ENCODE measurements at regions not wholly inside any gene's neighbourhood (a gene's known extent, or its start where the extent isn't known, plus 50 kb on each side); places are given as distances from the start of the nearest gene placed in this dataset.

DNA sequence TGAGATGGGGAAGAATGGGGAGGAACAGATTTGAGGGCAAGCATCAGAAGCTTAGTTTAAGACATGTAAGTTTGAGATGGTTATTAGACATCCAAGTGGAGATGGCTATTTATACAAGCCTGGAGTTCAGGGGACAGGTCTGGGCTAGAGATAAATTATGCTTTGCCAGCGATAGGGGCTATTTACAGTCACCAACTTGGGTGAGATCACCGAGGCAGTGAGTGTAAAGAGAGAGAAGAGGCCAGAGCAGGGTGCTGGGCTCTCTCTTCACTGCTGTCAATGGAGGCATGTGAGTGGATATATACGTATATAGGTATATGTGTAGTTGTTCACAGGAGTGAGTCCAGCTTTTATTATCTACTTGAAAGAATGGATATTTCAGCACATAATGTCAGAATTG lies 81.0 kb downstream of the QPCT start:
- DNase-seq (ENCODE audit: low read depth in 1 of 2, low spot score in 1 of 2) = no peak

DNA sequence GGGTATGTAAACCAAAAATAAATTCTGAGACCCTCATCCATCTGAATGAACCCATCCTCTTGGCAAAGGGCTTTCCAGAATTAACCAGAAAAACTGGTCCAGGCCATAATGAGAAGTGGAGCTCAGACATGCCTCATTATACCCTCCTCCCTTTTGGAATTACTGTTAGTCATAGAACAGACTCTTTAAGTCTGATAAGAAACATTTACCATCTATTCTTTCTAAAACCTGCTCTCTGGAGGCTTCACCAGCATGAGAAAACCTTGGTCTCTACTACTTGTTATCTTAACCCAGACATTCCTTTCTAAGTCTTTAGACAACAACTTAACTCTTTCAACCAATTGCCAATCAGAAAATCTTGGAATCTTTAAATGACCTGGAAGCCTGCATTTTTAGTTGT lies 82.8 kb downstream of the QPCT start:
- no peak for DNase-seq (ENCODE audit: low read depth in 1 of 2, low spot score in 1 of 2)

DNA sequence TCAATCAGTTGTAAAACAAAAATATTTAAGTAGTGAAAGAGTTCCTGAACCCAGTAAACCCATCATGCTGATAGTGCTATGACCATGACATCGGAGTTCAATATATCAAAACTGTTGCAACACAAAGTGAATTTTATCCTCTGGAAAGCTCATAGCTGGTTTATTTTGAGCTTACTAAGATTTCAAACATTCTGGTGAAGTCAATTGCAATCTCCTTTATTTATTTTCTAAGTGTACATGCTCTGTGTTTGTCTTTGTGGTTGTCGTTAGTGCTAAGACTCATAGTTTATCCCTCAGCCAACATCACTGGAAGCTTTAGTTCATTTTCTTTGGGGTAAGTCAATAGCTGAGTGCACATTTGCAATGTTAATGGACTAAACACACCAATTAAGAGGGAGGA lies 91.9 kb downstream of the QPCT start:
- no peak for DNase-seq (ENCODE audit: low read depth in 1 of 2, low spot score in 1 of 2)

DNA sequence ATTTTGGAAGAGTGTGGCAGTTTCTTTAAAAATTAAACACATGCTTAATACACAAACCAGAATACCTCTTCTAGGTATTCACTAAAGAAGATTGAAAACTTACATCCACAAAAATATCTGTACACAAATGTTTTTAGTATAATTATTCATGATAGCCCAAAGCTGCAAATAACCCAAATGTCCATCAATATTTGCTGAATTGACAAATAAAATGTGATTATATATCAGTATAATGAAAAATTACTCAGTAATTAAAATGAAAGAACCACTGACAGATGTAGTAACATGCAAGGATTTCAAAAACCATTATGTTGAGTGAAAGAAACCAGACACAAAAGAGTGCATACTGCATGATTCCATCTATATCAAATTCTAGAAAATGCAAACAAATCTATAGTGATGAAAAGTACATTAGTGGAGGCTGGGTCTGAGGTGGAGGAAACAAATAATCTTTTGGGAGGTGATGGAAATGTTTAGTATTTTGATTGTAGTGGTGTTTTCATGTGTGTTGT lies 94.8 kb downstream of the QPCT start:
- DNase-seq (ENCODE audit: low read depth in 1 of 2, low spot score in 1 of 2) = no peak

DNA sequence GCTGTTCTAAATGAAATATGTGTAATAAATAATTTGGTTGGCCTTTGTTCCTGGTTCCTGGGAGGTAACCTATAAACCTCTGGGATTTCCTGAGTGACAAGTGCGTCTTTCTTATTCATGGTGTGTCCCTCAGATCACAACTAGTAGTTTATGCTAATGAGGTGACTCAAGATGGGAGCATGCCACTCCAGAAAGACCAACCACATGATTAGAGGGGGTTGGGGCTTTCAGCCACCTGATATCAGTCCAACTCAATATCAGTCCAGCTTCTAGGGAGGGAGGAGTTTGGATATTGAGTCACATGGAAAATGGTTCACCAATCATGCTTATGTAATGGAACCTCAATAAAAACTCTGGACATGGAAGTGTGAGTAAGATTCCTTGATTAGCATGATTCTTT lies 96.6 kb downstream of the QPCT start:
- DNase-seq (ENCODE audit: low read depth in 1 of 2, low spot score in 1 of 2) = no peak

DNA sequence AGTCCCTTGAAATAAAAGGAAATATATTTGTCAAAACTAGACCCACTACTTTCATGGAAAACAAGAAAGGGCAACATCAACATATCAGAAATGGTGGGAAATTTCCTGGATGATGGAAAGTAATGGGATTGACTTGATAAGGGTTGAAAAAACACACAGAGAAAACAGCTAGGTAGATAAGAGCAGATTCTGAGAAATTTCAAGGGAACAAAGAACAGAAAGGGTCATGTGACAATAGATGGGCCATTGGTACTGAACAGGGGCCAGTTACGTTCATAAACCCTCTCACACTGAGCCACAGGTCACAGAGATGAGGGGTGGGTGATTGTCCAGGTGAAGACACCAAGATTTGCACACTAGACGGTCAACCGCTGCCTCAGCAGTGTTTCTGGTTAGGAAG lies 98.7 kb downstream of the QPCT start:
- DNase-seq (ENCODE audit: low read depth in 1 of 2, low spot score in 1 of 2) = no peak

DNA sequence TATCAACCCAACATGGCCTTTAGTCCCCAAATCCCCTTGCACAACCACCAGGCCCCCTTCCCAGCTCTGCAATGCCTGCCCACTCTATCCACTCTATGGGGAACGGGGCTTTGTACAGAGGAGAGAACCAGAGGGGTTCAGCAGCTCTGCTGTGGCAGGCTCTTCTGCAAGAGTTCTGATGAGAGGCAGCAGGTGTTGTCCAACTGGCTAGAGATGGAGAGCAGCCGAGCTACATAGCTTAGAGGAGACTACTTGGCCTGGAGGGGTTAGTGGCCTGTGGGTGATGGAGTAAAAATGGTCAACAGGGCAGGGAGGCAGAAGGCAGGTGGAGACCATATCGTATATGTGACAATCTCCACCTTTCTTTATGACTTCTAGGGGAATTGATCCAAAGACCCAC lies 103.0 kb downstream of the QPCT start:
- DNase-seq (ENCODE audit: low read depth in 1 of 2, low spot score in 1 of 2) = no peak

DNA sequence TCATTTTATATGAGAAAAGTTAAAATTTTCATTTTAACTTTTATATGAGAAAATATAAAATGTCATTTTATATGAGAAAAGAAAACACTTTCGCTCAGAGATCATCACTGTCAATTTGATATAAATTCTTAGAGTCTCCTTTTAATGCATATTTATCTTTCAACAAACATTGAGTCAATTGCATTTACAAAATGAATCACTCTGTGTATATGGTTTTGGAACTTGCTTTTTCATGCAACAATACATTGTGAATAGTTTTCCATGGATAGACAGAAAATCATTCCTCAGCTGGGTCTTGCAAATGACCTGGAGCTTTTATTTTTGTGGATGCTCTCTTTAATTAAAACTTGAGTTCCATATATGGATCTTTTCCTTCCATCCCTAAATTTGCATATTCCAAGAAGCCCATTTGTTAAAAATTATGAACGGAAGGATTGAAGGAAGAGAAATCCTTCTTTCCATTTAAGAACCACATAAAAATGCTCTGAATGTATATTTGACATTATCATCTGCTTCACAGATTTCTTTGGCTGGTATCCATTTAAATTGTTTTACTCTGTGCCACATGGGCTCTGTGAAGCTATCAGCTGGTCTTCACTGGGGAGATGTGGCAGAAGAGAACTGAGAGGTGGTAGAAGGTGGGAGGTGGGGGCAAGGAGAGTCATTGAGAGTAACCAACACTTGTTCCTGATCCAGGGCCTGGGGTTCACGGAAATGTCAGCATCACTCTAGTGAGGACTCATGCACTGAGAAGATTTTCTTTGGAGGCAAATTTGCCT lies 104.1 kb downstream of the QPCT start:
- DNase-seq (ENCODE audit: low read depth in 1 of 2, low spot score in 1 of 2) = no peak

DNA sequence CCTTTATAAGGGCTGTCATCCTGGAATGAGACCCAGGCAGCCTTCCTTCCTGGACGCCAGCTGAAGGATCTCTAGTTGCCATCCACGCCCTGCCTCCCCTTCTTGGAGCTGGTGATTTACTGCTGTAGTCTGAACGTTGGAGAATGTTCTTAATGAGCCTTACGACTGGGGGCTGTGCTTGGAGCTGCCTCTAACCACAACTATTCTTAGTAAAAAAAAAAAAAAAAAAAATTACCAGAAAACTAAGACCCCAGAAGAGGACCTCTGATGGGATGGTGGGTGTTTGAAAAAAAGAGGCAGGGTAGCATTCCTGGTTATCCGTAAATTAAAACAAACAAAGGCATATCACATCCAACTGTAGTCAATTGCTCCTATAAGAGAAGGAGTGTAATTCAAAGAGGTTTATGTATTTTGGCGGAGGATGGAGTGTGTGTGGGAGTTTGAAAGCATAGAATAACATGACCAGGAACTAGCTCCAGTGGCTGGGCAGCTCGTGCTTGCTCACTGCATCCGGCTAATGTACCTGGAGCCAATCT lies 105.4 kb downstream of the QPCT start:
- no peak for DNase-seq (ENCODE audit: low read depth in 1 of 2, low spot score in 1 of 2)

DNA sequence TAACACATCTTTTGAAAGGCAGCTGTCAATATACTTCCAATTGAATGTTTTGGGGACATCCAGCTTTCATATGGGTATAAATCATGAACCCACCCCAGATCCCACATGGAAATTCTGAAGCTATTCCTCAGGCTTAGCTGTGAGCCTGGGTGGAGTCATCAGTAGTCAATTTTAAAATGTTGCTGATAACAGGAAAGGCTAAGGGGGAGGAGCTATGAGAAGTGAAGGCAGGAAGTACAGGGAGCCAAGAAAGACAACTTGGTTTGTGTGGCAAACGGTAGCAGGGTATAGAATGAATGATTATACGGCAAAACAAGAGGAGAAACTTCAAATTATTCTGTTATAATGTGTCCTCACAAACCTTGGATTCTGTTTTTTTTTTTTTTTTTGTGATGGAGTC lies 108.6 kb downstream of the QPCT start:
- no peak for DNase-seq (ENCODE audit: low read depth in 1 of 2, low spot score in 1 of 2)

DNA sequence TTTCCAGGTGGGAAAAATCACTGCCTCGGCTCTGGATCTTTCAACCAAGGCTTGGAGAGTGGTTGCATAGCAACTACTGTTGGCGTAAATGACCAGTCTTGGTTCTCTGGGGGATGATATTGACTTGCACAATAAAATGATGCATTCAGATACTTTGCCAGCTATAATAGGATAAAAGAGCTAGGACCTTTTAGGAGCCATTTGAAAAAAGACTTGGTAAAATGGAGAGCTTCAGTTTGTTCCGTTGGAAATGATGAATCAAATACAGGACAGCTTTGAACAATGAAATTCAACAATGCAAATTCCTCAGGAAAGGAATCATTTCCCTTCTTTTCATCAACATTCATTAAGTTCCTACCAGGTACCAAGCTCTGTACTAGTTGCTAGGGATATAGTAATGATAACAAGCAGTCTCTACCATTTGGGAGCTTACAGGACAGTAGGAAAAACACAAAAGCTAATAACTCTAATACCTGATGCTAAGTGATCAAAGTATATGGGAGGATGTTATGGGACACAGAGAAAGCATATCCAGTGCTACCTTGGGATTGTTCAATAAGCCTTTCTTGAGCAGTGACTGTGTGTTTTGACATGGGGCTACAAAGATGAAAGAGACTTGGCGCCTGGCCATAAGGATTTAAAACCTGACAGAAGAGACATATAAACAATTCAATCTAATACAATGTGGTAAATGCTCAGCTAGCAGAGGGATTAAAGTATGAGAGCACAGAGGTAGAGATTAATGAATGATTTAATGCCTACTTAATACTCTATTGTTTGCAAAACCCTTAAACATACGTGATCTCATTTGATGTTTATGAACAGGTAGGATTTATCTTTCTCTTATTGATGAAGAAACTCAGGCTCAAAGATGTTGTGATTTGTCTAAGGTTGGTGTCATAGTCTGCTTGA lies 110.7 kb downstream of the QPCT start:
- DNase-seq (ENCODE audit: low read depth in 1 of 2, low spot score in 1 of 2) = no peak

DNA sequence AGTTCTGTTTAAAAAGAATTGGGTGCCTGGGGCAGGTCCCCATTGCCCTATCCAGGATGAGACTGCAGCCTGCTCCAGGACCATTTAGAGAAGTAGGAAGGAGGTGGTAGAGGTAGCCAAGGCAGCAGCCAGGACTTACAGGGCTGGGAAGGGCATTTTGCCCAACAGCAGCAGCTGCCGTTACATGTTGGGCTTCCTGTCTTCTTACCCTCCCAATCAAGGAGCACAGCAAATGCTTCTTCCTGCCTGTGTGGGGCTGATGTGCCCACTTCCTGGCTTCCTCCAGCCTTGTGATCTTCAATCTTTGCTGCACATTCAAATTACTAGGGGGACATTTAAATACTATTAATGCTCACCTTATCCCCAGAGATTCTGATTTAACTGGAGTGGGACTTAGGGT lies 112.0 kb downstream of the QPCT start:
- DNase-seq (ENCODE audit: low read depth in 1 of 2, low spot score in 1 of 2) = no peak

DNA sequence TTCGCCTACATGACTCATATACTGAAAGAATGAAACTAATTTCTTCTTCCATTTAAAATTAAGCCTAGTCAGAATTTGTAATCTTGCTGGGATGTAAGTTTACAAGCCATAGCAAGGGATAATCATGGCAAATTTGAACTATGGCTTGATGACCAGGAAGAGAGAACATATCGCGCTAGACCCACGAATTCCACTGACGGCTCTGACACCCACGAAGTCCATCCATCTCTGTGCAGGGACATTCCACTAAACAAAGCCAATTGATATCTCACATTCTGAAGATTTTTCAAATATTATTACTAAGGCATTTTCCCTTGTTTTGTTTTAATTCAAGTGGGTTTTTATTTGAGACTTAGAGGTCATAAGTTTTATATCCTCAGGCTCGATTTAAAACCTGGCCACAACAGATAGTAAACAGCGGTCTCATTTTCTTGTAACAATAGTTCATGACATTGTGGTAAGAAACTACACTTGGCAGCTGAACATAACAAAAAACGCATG lies 113.0 kb downstream of the QPCT start:
- DNase-seq (ENCODE audit: low read depth in 1 of 2, low spot score in 1 of 2) = no peak

DNA sequence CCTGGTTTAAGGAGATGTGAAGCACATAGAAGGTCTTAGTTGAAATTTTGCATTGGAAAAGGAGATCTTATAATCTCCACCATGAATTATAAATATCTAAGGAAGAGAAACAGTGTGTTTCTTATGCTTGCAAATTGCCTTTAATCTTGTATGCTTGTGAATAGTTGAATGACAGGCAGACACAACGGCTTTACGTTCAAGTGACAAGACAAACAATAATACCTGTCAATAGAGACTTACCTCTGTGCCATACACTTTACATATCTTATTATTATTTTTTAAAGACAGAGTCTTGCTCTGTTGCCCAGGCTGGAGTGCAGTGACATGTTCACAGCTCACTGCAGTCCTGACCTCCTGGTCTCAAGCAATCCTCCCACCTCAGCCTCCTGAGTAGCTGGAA lies 113.7 kb downstream of the QPCT start:
- no peak for DNase-seq (ENCODE audit: low read depth in 1 of 2, low spot score in 1 of 2)

DNA sequence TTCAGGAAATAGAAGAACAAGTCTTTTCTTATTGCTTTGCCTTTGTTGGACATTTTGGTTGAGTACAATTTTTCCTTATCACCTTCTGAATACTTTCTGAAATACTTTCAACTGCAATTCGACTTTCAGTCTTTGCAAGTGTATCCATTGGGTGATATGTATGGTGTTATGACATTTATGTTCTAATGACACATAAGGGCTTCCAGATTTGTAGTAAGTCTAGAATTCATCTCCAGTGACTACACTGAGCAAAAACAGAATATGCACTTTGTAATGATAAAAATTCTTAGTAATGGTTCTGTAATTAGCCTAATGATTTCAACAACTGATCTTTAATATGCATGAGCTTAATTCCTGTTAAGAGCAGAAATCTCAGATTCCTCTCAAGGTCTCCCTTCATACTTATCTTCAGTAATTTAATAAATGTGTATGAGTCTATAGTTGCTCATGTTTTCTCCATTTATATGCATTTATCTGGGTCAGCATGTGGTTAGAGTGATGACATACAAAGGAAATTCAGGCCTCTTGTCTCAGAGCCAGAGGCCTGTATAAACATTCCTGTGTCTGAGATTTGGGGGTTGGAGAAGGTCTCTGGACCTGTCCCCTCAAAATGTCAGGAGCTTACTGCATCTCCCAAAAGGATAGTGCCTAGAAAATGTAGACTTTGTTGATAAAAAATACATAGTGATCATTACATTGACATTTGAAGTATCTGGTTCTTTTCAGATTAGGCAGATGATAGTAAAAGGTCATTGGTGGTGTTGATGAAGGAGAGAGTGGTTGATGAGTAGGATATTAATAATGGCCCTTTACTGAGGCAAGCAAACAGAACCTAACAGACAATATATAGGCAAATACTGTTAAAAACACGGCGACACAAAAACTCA lies 114.9 kb downstream of the QPCT start:
- DNase-seq (ENCODE audit: low read depth in 1 of 2, low spot score in 1 of 2) = no peak

DNA sequence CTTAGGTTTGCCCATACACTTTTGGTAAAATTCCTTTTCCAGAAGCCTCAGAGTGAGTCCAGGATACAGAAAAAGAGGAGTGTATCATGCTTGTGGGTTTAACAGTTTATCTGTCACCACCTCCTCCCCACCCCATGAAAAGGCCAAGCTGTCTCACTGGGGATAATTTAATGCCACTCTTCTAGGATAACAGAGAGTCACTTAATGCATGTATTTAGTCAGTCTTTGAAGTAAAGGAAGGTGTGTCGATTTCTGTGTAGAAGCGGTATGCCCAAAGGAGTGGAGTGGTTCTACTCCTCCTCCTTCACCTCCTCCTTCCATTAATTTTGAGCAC lies 116.4 kb downstream of the QPCT start:
- no peak for DNase-seq (ENCODE audit: low read depth in 1 of 2, low spot score in 1 of 2)

DNA sequence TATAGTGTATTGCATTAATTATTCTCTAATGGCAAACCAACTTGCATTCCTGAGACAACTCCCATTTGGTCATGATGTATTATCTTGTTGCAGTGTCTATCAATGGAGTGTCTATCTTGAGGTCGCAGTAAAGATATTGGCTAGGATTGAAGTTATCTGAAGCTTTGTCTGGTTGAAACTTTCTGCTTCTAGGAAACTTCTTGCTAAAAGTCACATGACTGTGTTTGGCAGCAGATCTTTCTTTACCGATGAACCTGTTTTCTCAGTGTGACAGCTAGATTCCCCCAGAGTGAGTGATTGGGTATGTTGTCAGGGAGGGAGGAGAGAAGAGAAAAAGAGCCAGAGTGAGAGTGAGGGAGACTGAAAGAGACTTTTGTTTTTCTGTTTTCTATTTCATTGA lies 119.6 kb downstream of the QPCT start:
- no peak for DNase-seq (ENCODE audit: low read depth in 1 of 2, low spot score in 1 of 2)

DNA sequence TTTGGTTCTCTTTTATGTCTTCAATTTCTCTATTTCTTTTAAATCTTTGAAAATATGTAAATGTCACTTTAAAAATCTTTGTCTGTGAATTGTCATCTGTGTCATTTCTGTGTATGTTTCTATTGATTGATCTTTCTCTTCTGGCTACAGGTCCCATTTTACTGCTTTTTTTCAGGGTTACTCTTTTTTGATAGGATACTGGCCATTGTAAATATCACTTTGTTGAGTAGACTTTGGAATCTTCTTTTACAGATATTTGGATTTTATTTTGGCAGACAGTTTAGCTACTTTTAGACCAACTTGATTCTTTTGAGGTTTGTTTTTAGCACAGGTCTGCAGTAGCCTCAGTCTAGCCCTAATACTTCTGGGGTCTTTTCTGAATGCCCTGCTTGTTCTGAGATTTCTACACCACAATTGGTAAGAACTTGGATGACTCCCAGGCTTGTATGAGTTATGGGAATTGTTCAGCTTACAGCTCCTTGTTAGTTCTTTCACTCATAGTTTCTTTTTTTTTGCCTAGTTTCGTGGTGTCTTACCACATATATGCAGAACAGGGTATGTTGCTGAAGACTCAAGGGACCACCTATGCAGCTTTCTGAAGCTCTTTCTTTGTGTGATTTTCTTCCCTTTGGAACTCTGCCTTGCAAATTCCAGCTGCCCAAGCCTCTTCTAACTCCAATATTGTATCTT lies 122.2 kb downstream of the QPCT start:
- DNase-seq (ENCODE audit: low read depth in 1 of 2, low spot score in 1 of 2) = no peak

DNA sequence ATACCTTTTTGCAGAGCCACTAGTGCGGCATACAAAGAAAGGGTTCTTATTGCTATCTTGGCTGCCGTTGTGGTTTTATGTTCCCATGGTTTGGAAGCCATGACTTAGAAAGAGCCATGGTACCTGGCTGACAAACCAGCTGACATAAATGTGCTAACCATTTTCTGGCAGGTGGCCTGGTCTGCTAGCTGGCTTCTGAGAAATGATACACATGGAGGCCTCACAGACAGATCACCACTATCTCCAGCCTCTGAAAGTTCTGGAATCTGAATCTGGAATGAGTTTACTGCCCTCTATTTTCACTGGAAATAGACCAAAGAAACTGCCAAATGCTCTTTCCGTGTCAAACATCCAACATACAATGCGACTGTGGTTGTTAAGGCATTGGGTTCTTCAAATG lies 123.7 kb downstream of the QPCT start:
- no peak for DNase-seq (ENCODE audit: low read depth in 1 of 2, low spot score in 1 of 2)

DNA sequence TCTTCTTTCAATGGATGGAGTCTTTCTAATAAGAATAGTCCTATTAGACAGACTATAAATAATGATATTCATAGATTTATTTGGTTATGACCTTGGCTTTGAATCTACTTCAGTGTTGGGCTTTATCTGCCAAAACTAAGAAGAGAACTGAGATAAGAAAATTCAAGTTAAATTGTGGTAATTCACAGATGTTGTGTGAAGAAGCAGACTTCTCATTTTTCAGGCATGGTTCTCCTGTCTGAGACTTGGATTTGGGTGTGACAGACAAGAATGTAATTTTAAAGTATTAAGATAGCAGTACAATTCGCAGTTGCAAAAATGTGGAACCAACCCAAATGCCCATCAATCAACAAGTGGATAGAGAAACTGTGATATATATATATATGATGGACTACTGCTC lies 124.7 kb downstream of the QPCT start:
- DNase-seq (ENCODE audit: low read depth in 1 of 2, low spot score in 1 of 2) = no peak

Measured in activated CD4-positive, alpha-beta T cell treated with anti-CD3 and anti-CD28 coated beads, Interleukin-2, amount 50 U/mL, for 24 hours (primary cell).